Stimulated activated CD4-positive, alpha-beta T cell treated with anti-CD3 and anti-CD28 coated beads, Interleukin-12 subunit alpha, Interleukin-12 subunit beta, amount 100 ng/mL, for 48 hours (primary cell): ENCODE measurements at regions not wholly inside any gene's neighbourhood (a gene's known extent, or its start where the extent isn't known, plus 50 kb on each side); places are given as distances from the start of the nearest gene placed in this dataset.

Experiments
- DNase-seq, 3 donors: peaks; one replicate each; pipeline ENCODE4 v3.0.0-alpha.2; 2020; ENCODE audit warnings: low read depth in 2 of 3, low spot score in 1 of 3

DNA sequence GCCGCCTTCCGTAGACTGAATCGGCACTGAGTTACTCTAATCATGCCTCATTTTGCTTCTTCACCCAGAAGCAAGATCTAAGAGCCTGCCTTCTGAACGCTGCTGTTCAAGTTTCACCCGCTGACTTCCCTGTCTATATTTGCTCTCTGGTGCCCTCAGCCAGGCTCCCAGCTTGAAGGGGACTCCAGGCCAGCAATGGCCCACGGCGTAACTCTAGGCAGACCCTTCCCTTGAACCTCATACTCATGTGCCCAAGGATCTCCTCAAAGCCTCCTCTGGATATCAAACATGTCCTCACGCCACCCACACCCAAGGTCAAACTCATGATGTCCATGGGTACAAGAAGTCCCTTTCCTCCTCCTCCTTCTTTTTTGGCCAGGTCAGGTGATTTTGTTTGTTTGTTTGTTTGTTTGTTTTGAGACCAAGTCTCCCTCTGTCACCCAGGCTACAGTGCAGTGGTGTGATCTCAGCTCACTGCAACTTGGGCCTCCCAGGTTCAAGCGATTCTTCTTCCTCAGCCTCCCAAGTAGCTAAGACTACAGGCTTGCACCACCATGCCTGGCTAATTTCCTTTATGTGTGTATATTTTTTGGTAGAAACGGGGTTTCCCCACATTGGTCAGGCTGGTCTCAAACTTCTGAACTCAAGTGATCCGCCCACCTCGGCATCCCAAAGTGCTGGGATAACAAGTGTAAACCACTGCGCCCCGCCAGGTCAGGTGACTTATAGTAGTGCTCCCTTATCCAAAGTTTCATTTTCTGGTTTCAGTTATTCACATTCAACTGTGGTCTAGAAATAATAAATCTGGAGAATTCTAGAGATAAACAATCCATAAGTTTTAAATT is 239.0 kb downstream of the SYK start:
- DNase-seq: no peak

- DNase-seq: no peak
Observed at GRCh38 chr9:91042024-91042423, 240.4 kb downstream of the SYK start.

- DNase-seq: no peak
Observed at GRCh38 chr9:91042541-91042940, 240.9 kb downstream of the SYK start.

- DNase-seq: no peak
Observed at GRCh38 chr9:91043056-91043810, 241.6 kb downstream of the SYK start.

GRCh38 chr9:91043811-91044175 is 242.2 kb downstream of the SYK start:
- no peak for DNase-seq

DNA sequence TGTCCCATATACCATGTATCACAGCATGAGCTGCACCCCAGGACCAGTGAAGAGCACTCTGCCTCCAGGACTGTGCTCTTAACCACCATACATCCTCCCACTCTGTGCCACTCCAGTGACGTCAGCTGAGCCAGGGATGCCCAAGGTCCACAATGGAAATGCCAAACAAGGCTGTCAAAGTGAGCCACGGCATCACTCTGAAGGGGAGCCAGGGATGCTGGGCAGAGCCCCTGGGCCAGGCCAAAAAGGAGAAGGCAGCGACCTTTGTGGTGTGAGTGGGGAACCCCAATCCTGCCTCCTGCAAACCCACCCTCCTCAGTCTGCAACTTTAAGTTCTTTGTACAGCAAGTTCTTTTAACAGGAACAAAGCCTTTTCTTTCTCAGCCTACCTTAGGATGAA is 242.7 kb downstream of the SYK start:
- no peak for DNase-seq

GRCh38 chr9:91045041-91045440 is 243.4 kb downstream of the SYK start:
- DNase-seq: no peak

DNA sequence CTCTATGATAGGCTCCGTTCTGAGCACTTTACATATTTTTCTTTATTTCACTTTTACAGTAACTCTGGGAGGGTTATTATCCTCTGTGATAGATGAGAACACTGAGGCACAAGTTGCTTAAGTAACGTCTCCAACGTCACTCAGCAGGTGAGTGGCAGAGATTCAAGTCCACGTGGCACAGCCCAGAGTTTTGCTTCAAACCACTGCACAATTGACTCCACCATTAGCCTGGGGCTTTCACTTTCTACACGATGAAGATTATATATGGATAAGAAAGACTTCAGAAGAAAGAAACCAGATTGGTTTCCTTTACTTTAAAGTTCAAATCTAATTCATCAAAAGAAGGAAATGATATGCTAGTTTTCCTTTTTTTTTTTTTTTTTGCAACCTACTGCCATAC is 245.9 kb downstream of the SYK start:
- DNase-seq: peak in 2 of 3 donors; percentile 47 to 65

DNA sequence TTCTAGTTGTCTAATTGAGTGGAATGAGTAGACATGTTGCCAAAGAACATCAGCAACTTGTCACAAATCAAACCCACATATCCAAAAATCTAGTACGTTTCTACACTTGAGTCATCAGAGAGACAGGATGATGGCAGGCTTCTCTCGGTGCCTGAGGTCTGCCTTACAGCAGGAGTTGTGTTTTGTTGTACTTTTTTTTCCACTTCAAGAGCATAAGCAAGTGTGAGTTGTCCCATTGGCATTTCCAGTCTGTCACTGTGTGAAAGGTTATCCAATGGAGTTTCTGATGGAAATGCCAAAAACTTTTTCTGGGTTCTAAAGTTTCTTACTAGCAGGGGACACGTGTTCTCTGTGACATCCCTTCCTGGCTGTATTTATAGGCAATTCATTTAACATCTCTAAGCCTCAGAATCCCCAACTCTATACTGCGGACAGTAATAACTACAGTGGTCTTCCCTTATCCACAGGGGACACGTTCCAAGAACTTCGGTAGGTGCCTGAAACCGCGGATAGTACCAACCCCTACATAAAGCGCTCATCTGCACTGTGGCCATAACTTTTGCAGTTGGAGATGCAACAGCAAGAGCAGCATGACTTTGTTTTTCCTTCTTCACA is 246.5 kb downstream of the SYK start:
- peak in 1 of 3 donors; percentile 50 for DNase-seq

GRCh38 chr9:91048749-91049148 is 247.1 kb downstream of the SYK start:
- no peak for DNase-seq

DNA sequence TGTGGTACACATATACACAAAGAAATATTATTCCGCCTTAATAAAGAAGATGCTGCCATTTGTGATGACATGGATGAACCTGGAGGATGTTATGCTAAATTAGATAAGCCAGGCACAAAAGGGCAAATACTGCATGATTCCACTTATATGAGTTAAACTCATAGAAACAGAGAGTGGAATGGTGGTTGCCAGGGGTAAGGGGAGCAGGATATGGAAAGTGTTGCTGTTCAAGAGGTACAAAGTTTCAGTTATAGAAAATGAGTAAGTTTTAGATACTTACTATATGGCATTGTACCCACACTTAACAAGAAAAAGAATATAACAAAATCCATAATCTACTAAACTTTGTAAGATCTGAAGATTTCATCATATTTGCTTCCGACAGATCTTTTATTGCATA is 252.2 kb downstream of the SYK start:
- no peak for DNase-seq

- DNase-seq: no peak
Observed at GRCh38 chr9:91055845-91056244, 254.2 kb downstream of the SYK start.

DNA sequence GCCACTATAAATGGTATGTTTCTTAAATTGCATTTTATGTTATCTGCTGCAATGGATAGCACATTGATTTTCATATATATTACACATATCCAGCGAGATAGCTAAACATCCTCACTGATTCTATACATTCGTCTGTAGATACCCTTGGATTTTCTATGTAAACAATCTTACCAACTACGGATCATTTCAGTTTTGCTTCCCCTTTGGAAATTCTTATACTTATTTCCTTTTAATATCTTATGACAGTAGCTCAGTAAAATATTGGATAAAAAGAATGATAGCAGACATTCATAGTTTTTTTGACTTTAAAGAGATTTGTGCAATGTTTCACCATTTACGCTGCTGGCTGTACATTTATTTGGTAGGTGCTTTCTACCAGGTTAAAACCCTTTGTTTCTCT is 254.9 kb downstream of the SYK start:
- DNase-seq: no peak

- no peak for DNase-seq
Observed at GRCh38 chr9:91056917-91057316, 255.3 kb downstream of the SYK start.

- no peak for DNase-seq
Observed at GRCh38 chr9:91059713-91060112, 258.1 kb downstream of the SYK start.

DNA sequence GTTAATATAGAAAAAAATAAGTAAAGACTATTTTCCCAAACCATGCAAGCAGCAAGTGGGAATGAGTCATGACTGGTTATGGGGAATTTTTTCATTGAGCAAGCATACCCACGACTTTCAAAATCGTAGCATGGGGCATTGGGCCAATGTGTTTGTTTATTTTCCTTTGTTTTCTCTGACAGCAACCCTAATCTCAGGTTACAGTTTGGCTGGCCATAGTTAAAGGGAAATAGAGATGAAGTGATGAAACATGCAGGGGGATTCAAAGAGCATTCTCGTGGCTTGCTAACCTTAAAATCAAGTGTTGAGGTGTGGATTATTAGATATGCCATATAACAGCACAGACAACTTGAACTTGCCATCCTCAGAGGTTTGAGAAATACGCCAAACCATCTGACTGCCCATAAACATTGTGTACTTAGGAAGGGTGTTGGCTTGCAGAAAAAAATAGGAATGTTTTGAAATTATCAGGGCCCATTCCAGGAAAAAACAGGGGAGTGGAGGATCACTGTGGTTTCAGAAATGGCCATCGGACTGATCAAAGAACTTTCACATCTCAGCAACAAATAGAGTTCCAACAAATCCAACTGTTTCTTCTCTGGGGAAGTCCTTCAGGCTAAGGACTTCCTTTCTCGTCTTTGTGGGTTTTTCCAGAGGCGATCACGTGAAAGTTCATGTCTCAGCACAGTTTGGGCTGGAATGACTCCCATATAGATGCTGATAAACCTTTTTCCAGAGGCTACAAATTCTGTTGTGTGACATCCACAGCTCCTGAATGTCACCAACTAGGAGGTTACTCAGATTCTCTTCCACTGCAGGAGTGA is 259.1 kb downstream of the SYK start:
- DNase-seq: no peak

DNA sequence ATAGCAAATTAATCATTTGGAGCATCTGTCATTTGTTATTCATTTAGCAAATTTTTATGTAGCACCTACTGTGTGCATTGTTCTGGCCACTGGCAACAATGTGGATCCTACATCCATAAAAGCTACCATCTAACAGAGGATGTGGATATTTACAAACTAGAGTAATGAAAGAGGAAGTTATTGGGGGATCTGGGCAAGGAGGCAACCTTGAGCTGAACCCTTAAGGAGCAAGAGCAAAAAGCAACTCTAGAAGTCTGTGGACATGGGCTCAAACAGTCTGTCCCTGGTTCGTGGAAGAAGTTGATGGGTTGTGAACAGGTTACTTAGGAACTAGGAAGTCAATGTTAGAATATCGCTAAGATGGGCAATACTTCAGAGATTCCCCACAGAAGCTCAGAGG is 259.9 kb downstream of the SYK start:
- no peak for DNase-seq

DNA sequence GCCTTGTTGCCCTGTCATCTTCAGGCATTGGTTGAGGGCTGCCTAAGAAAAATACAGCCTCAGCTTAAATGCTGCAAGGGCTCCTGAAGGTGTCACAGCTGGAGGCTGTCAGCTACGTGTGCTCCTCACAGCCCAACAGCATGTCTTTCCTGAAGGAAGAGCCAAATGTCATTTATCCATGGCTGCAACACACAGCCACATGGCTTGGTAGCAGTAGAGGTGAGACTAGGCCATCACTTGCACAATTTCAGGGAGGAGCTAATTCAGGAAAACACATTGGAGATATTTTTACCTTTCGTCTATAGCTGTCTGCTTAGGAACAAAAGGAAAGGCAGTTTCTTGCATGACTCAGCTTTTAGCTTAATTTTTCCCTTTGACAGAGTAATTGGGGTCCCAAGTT is 260.7 kb downstream of the SYK start:
- DNase-seq: no peak

DNA sequence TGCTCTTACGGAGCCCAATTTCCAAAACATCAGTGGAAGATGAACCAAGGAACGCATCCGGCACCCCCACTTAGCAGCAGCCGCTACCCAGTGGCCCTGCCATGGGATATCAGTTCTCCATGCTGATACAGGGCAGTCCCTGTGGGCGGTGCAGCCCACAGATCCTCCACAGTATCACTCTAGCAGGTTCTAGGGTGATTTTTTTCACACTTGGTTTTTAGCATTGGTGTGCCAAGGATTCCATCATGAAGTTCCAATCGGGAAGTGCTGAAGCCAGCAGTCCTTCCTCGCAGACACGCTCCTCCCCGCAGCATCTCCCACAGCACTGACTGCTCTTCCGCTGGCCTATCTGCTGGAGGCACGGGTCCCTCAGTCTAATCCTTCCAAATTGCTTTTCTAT is 261.9 kb downstream of the SYK start:
- no peak for DNase-seq

DNA sequence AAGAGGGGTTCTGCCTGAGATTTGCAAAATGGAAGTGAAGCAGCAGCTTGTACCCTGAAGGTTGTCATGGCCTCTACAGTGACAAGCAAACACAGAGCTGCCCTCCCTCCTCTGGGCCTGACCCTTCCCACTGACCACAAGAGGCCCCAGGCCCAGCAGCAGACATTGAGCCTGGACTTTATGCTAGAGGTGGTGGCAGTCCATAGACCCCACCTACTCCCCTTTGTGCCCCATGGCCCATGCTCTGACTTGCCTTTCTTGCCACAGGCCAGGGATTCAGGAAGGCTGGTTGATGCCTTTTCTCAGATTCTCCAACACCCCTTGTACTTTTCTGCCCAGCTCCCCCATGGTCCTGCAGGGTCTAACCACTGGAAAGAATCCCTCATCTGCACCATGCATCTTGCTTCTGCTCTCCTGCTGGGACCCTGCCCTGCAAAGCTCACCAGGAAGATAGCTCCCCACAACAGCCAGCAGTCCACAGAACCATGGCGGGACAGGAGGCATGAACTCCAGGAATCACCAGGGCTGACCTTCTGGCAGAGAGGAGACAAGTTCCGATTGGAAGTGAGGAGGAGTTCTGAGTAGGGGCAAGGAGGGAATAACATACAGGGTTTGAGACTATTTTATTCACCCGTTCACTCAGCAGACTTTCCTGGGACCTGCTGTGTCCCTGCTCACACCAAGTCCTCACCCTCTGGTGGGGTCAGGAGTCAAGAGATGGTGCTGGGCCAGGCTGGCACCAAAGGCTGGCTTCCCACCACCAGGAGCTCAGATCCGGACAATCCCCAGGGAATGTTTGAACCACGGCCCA is 263.8 kb downstream of the SYK start:
- DNase-seq: no peak

GRCh38 chr9:91066042-91066415 is 264.4 kb downstream of the SYK start:
- no peak for DNase-seq
